ENCODE measurements at regions not wholly inside any gene's neighbourhood (a gene's known extent, or its start where the extent isn't known, plus 50 kb on each side); places are given as distances from the start of the nearest gene placed in this dataset.

DNA sequence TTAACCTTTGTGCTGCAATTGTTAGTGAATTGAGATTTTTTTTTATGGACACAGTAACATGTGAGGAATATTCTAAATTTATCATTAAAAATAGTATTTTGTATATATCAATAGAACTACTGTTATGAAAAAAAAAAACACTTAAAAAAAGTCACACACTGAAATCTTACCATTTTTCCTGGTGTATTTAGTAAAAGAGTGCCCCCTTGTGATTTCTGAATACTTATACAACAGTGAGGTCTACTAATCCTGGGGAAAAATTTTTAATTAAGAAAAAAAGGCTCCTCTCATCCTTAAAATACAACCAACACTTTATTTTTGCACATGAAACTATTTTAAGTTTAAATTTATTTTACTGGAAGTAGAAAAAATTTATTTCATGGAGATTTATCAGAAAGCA is 56.4 kb upstream of the SPOCK3 start:
- no peak for ATAC-seq

DNA sequence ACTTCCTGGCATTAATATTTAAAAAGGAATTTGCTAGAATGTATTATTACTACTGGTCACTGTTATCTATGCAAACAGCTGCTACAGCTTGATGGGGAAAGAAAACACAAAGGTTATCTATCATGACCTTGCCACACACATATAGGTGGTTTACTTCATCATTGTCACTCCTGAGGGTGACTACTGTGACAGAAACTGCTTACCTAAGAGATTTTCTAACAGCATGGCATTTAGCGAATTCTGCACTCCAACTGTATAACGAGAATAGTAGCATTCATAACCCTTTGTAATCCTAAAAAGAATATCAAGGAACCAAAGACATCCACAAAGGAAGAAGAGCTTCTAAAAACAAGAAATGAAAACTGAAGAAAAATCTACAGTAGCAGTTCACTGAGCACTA is 74.6 kb upstream of the SPOCK3 start:
- no peak for ATAC-seq

DNA sequence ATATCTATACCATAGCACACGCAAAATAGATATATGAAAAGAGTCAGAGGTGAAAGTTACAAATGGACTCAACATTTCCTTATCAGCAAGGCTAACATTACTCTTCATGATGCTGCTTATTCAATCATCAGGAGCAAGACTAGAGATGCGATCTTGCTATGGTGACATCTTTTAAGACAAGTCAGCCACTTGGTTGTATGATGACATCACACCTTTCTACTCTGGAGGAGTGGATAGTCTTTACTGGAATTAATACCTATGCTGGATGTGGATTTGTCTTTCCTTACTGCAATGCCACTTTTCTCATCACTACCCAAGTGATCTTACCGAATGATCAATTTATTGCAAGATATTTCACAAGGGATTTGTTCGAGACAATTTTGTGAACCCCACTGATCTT is 87.0 kb upstream of the SPOCK3 start:
- no peak for ATAC-seq

DNA sequence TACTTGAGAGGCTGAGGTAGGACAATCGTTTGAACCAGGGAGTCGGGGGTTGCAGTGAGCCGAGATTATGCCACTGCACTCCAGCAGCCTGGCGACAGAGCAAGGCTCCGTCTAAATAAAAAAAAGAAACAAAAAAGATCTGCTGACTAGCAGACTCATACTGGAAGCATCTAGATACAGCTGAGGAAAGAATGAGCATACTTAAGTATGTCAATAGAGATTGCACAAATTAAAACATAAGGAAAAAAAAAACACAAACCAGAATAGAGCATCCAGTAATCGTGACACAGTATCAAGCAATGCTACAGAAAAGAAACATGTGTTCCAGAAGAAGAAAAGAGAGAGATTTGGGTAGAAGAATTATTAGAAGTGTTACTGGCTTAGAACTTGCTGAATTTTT is 105.5 kb upstream of the SPOCK3 start:
- no peak for ATAC-seq

GRCh38 chr4:167359711-167360110 is 125.4 kb upstream of the SPOCK3 start:
- ATAC-seq: no peak

GRCh38 chr4:167379076-167379835 is 145.0 kb upstream of the SPOCK3 start:
- ATAC-seq: no peak

GRCh38 chr4:167380964-167381363 is 146.7 kb upstream of the SPOCK3 start:
- no peak for ATAC-seq

- ATAC-seq: no peak
These were observed 149.0 kb upstream of the SPOCK3 start for GRCh38 chr4:167383291-167383690.

GRCh38 chr4:167397586-167397985 is 163.3 kb upstream of the SPOCK3 start:
- ATAC-seq: no peak

DNA sequence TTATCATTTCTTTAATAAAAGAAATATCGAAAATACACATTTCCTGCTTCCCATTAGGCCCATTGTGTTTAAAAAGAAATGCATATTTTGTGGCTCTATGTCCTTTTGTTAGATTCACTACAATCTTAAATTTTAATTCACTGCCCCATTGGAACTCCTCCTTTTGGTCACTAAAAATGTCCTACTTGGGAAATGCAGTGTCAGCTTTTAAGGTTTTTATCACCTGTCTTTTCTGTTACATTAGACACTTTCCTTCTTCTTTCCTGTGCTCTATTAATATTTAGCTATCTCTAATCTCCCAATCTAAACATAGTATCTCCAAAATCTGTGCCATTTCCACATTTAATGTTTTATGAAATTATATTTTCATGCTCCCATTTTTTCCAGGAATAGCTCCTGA is 164.9 kb upstream of the SPOCK3 start:
- no peak for ATAC-seq

DNA sequence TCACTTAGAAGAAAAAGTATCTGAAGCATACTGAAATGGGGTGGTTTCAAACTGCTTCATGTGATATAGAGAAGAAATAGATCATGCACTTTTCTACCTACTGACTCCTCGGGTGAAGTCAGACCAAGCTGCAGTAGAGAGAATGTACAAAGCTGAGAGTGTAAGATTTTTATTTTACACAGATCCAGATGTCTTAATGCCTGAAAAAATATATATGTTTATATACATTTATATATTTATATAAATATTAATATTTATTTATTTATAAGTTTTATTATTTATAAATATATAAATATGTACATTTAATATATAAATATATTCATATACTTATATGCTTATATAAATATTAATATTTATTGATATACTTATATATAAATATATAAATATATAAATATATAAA is 171.9 kb upstream of the SPOCK3 start:
- no peak for ATAC-seq

- ATAC-seq: no peak
These were observed 181.2 kb upstream of the SPOCK3 start for GRCh38 chr4:167415461-167415860.

GRCh38 chr4:167419468-167420140 is 185.3 kb upstream of the SPOCK3 start:
- ATAC-seq: no peak

GRCh38 chr4:167421201-167421600 is 186.9 kb upstream of the SPOCK3 start:
- ATAC-seq: no peak

DNA sequence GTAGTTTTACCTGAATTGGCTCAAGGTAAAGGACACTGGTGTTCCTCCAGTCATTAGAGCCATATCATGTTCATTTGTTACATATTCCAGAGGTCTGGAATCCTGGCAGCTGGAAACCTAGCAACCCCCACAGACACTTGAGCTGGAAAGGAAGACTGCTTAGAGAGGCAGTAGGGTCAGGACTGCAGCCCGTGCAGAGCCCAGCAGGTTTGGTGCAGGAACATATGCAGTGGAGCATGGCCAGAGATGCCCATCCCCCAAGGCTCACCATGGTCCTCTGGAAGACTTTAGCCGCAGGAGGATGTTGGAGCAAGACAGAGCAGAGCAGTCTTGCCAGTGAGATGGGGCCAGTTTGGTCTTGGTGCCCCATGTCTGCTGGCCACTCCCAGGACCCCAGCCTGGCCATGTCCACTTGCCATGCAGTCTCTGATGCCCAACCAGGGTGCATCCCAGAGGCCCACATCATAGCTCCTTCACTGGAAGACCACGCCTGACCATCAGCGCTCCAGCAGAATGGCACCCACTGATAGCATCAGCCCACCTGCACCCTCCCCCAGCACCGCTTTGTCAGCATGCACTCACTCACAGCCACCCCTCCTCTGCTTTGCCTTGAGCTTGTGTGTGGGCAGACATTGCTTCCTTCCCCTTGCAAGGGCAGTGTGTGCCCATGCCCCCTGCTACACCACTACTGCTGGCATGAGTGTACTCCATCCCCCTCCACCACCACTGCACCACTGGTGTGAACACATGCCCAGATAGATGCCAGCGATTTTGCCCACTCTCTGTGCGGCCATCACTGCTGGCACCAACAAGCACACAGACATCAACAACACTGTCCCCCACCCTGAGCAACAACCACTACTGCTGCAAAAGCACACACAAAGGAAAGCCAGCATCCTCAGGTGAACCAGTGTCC is 190.3 kb upstream of the SPOCK3 start:
- no peak for ATAC-seq

GRCh38 chr4:167428156-167428555 is 193.9 kb upstream of the SPOCK3 start:
- no peak for ATAC-seq

DNA sequence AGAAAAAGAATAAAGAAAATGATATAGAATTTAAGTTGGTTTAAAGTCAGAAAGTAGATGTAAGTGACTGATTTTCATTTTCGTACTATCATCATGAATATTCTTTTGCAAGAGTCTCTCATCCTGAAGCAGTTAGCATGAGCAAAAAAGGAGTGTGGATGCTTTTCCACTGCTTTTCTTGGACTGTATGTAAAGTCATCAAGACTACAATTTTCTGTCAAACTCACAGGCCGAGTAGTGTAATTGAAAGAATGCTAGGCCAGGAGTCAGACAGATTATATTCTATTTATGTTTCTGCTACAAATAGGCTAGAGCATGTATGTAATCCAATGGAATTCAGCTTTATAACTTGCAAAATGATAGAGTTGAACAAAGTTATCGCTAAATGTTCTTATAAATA is 197.1 kb upstream of the SPOCK3 start:
- ATAC-seq: no peak

GRCh38 chr4:167435786-167436185 is 201.5 kb upstream of the SPOCK3 start:
- no peak for ATAC-seq

DNA sequence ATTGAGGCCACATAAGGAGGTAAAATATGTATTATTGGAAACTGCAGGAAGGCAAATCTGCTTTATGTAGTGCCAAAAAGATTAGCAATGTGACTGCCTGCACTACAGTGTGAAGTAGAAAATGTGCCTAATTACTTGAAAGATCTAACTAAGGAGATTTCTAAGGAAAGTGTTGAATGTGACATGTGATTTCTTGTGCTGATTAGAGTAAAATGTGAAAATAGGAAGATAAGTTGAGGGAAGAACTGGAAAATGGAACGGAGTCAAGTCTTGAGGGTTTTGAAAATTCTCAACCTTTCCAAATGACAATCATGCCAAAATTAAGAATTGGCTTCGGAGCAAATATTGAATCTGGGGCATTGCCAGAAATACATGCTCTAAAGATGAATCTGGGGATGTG is 209.5 kb upstream of the SPOCK3 start:
- ATAC-seq: no peak

- ATAC-seq: no peak
These were observed 218.7 kb upstream of the SPOCK3 start for GRCh38 chr4:167452922-167453430.

- ATAC-seq: no peak
These were observed 222.3 kb upstream of the SPOCK3 start for GRCh38 chr4:167456619-167457018.

- ATAC-seq: no peak
These were observed 235.1 kb upstream of the SPOCK3 start for GRCh38 chr4:167469436-167469835.

GRCh38 chr4:167475951-167476350 is 241.7 kb upstream of the SPOCK3 start:
- no peak for ATAC-seq
